CD4-positive, alpha-beta T cell (primary cell): ENCODE measurements at regions not wholly inside any gene's neighbourhood (a gene's known extent, or its start where the extent isn't known, plus 50 kb on each side); places are given as distances from the start of the nearest gene placed in this dataset.

Experiments
- ATAC-seq: fragments of 200-7000 bp; cut with Tn5 transposase; one replicate; pipeline ENCODE4 v1.10.0; 2022; ENCODE audit warnings: mild to moderate bottlenecking; ENCODE audit not compliant: poor library complexity
- CTCF ChIA-PET: fragments of 350-600 bp; sonication (Branson Sonifier 250); formaldehyde crosslinking; loops from one replicate; lab custom pipeline; 2021; ENCODE audit warnings: antibody characterized with exemption, inconsistent platforms; lab: Charles Lee
- POLR2A ChIA-PET: fragments of 350-600 bp; sonication (Branson Sonifier 250); formaldehyde crosslinking; loops from one replicate; lab custom pipeline; 2021; ENCODE audit warnings: antibody characterized with exemption, inconsistent platforms; lab: Charles Lee
- DNase-seq, 14 experiments: peaks; one replicate each; pipeline ENCODE4 v3.0.0-alpha.2; 2013 to 2020; ENCODE audit warnings: mixed read lengths in 2 of 14
- H3K27ac ChIP-seq, 2 donors: one replicate each; pipeline versions ENCODE4 v1.5.1 to v1.7.0; 2013; ENCODE audit warnings: low read length in 2 of 2, low read depth in 1 of 2, mild to moderate bottlenecking in 1 of 2
- H3K27me3 ChIP-seq, 2 experiments: 1 replicate in 1 of 2; 2 replicates in 1 of 2; pipeline versions ENCODE4 v1.6.1 to v1.7.0; 2013; ENCODE audit warnings: low read length in 2 of 2, control low read depth in 1 of 2, mild to moderate bottlenecking in 1 of 2, moderate library complexity in 1 of 2; ENCODE audit not compliant: insufficient read depth in 2 of 2, control insufficient read depth in 1 of 2
- H3K36me3 ChIP-seq: one replicate; pipeline ENCODE4 v1.6.1; 2013; ENCODE audit warnings: low read length, control low read depth; ENCODE audit not compliant: insufficient read depth
- H3K4me1 ChIP-seq: one replicate; pipeline ENCODE4 v1.6.1; 2013; ENCODE audit warnings: low read length, control low read depth; ENCODE audit not compliant: insufficient read depth
- H3K4me3 ChIP-seq: one replicate; pipeline ENCODE4 v1.5.1; 2013; ENCODE audit warnings: mild to moderate bottlenecking, low read length, moderate library complexity
- H3K9me3 ChIP-seq, 2 experiments: 1 replicate in 1 of 2; 2 replicates in 1 of 2; pipeline versions ENCODE4 v1.6.1 to v1.7.0; 2013; ENCODE audit warnings: low read length in 2 of 2, mild to moderate bottlenecking in 2 of 2, control low read depth in 1 of 2, moderate library complexity in 1 of 2; ENCODE audit not compliant: control insufficient read depth in 1 of 2, insufficient read depth in 1 of 2
- H3K27ac Mint-ChIP-seq: one replicate; pipeline ENCODE4 v1.8.0; 2020; ENCODE audit warnings: mixed read lengths
- H3K27me3 Mint-ChIP-seq: one replicate; pipeline ENCODE4 v1.8.0; 2021; ENCODE audit warnings: mixed read lengths
- H3K36me3 Mint-ChIP-seq: one replicate; pipeline ENCODE4 v1.8.0; 2021; ENCODE audit warnings: low read depth, mixed read lengths
- H3K4me1 Mint-ChIP-seq: one replicate; pipeline ENCODE4 v1.8.0; 2021; ENCODE audit warnings: low read depth, mixed read lengths
- H3K4me3 Mint-ChIP-seq: one replicate; pipeline ENCODE4 v1.8.0; 2020; ENCODE audit warnings: mild to moderate bottlenecking, mixed read lengths
- H3K9me3 Mint-ChIP-seq: one replicate; pipeline ENCODE4 v1.8.0; 2020; ENCODE audit warnings: mixed read lengths
- CTCF ChIP-seq: fragments of 200-600 bp; IDR thresholded peaks from one replicate; pipeline ENCODE4 v1.8.0; 2022; ENCODE audit warnings: antibody characterized with exemption, mild to moderate bottlenecking
- intact Hi-C, 2 experiments: fragments of 100-400 bp; cut with DNase I in 1 of 2; cut with micrococcal nuclease in 1 of 2; formaldehyde crosslinking; loops; one replicate each; pipeline versions ENCODE4 v1.15.1 to v1.9.0; 2023 to 2025; cut with DNase I, micrococcal nuclease

DNA sequence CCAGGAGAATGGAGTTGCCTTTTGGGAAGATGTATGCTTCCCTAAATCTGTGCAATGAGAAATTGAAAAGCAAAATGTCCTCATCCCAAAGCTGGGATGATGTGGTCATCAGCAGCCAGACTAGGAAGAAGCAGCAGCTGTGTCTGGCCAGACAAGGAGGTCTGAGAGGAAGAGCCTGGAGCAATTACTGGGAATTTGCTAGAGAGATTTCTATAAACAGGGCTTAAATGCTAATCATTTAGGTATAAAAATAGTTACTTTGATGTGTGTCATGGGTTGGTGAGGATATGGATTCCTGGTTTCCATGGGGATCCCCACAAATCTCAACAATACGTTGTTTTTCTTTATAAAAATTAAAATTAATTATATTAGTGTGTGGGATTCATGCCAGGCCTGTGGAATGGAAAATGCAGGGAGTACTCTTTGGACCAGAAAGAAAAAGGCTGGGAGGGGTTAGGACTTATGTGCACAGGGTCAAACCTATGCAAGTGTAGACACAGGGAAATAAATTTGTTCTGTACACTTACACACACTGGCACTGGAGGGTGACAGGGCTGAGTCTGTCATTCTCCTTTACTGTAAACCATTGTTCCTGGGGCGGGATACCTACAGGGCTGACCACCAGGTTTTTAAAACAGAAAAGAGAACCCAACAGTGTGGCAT is 58.7 kb upstream of the TRPC7 start:
- H3K27ac Mint-ChIP-seq, result no peak overlapping the region
- ChIA-PET CTCF (no interaction called here), POLR2A (no interaction called here)
- Histone ChIP-seq H3K27ac (no peak overlapping the region), H3K4me3 (no peak overlapping the region), H3K4me1 (no peaks in the 10 kb centered on the region), H3K9me3 (peaks cover 0 to 10% of the 10 kb centered on the region in 2 experiments), H3K36me3 (no peaks in the 10 kb centered on the region), H3K27me3 (no peaks in the 10 kb centered on the region)
- no peak overlapping the region for H3K4me3 Mint-ChIP-seq
- H3K36me3 Mint-ChIP-seq, result no peaks in the 10 kb centered on the region
- TF ChIP-seq CTCF, result no peak
- DNase-seq, result no peak
- no peaks in the 10 kb centered on the region for H3K27me3 Mint-ChIP-seq
- H3K4me1 Mint-ChIP-seq, result no peaks in the 10 kb centered on the region
- no peak for ATAC-seq
- H3K9me3 Mint-ChIP-seq, result no peaks in the 10 kb centered on the region
- intact Hi-C loops, result no loop called here

GRCh38 chr5:136420168-136420898 is 55.0 kb upstream of the TRPC7 start:
- Mint-ChIP-seq H3K4me1 (no peaks in the 10 kb centered on the region), H3K27ac (no peak overlapping the region), H3K4me3 (no peak overlapping the region), H3K36me3 (no peaks in the 10 kb centered on the region), H3K9me3 (no peaks in the 10 kb centered on the region), H3K27me3 (no peaks in the 10 kb centered on the region)
- Histone ChIP-seq H3K4me3 (no peak overlapping the region), H3K36me3 (no peaks in the 10 kb centered on the region), H3K27ac (no peak overlapping the region), H3K4me1 (no peaks in the 10 kb centered on the region), H3K9me3 (peaks cover 0 to 11% of the 10 kb centered on the region in 2 experiments), H3K27me3 (no peaks in the 10 kb centered on the region)
- POLR2A ChIA-PET, result no interaction called here
- ATAC-seq (no peak), DNase-seq (no peak)
- intact Hi-C loops, result no loop called here
- CTCF ChIA-PET, result no interaction called here
- TF ChIP-seq CTCF, result no peak

DNA sequence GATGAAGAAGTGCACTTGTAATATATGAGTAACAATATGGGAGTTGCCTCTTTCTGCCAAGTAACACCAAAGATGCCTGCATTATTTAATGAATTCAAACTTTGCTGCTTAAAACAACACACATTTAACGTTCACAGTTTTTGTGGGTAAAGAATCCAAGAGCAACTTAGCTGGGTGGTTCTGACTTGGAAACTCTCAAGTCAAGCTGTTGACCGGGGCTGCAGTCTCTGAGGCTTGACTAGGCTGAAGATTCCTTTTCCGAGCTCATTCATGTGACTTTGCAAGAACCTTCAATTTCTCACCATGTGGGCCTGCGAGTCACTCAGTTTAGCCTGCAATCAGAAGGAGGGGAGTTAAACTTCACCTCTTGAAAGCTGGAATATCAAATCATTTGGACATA is 53.0 kb upstream of the TRPC7 start:
- no peak for TF ChIP-seq CTCF
- H3K4me3 ChIP-seq, result no peak overlapping the region
- CTCF ChIA-PET, result no interaction called here
- no peaks in the 10 kb centered on the region for H3K4me1 ChIP-seq
- Mint-ChIP-seq H3K36me3 (no peaks in the 10 kb centered on the region), H3K4me3 (no peak overlapping the region), H3K27ac (no peak overlapping the region), H3K4me1 (no peaks in the 10 kb centered on the region), H3K9me3 (no peaks in the 10 kb centered on the region), H3K27me3 (no peaks in the 10 kb centered on the region)
- no peaks in the 10 kb centered on the region for H3K36me3 ChIP-seq
- DNase-seq, result no peak
- no peak for ATAC-seq
- peaks cover 0 to 15% of the 10 kb centered on the region in 2 experiments for H3K9me3 ChIP-seq
- POLR2A ChIA-PET, result no interaction called here
- intact Hi-C loops, result no loop called here
- no peak overlapping the region for H3K27ac ChIP-seq
- no peaks in the 10 kb centered on the region for H3K27me3 ChIP-seq
